NCI-H1048 (cell line): ENCODE measurements at regions not wholly inside any gene's neighbourhood (a gene's known extent, or its start where the extent isn't known, plus 50 kb on each side); places are given as distances from the start of the nearest gene placed in this dataset.
"Not testable (repeated sequence)": the region's sequence is repeated elsewhere in the genome, so short reads cannot be mapped to it uniquely, and the experiment has no call there.

Experiments used
- DNase-seq: peaks from one replicate; lab custom pipeline; 2025; lab: John Stamatoyannopoulos, UW

DNA sequence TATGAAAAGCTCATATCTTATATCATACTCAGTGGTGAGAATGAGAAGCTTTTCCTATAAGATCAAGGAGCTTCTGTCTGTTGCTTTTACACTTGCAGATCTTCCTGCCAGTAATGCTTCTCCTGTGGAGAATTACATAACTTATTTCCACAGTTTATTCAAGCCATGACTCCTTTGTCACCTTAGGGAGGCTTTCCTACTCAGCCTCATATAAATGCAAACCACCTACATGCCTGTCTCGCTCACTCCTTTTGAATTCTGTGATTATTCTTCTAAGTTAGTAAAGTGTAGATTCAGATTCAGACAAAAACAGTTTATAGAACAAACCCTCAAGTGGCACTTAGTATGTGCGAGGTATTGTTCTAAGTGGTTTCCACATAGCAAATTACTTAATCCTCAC is 716.1 kb upstream of the ANO3 start:
- DNase-seq: no peak

DNA sequence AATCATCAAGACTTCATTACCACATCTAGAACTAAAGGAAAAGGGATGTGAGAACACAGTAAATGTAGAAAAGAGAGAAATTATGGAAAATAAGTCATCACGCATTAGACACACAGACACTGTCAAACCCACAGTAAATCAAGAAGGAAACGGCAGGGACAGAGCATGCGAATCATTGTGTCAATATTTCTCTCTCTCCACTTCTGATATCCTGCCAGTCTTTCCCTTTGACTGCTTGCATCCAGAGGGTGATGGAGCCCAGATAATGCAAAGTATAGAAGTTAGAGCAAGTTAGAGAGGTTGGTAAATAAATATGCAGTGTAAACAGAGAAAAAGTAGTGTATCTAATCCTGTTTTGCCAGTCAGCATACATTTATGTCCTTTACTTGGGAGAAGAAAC is 706.8 kb upstream of the ANO3 start:
- DNase-seq: no peak

DNA sequence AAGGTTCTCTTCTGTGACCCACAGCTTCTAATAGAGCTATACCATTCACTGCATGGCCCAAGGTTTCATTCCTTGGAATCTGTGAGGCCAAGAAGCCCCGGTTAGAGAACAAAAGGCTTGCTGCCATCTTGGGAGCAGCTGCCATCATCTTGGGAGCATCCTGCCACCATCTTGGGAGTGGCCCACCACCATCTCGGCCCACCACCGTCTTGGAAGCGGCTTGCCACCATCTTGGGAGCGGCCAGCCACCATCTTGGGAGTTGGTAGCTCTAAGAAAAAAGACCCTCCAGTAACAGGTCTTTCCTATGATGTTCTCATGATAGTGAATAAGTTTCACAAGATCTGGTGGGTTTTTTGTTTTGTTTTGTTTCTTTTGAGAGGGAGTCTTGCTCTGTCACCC is 703.9 kb upstream of the ANO3 start:
- DNase-seq: no peak

DNA sequence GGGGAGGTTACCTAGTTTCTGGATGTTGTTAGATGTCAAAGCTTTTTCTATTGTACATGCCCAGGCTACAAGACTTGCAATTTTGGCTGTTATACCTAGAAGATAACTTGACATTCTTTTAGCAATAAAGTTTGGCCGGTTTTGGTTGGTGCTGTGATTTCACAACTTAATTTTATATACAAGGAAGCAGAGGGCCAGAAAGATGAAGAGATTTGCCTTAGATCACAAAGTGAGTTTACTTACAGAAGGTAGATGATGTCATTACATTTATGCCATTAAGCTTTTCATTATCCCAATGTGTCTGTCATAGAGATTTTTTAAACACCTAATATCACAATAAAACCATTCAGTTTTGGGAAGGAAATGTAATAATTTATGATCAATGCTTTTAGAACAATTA is 698.7 kb upstream of the ANO3 start:
- no peak for DNase-seq

DNA sequence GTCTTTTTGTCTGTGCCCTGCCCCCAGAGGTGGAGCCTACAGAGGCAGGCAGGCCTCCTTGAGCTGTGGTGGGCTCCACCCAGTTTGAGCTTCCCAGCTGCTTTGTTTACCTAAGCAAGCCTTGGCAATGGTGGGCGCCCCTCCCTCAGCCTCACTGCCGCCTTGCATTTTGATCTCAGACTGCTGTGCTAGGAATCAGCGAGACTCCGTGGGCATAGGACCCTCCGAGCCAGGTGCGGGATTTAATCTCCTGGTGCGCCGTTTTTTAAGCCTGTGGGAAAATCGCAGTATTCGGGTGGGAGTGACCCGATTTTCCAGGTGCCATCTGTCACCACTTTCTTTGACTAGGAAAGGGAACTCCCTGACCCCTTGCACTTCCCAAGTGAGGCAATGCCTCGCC is 682.7 kb upstream of the ANO3 start:
- not testable (repeated sequence) for DNase-seq

GRCh38 chr11:25650319-25650718 is 681.6 kb upstream of the ANO3 start:
- no peak for DNase-seq

- no peak for DNase-seq
Observed at GRCh38 chr11:25655636-25656035, 676.3 kb upstream of the ANO3 start.

- DNase-seq: no peak
Observed at GRCh38 chr11:25658916-25659315, 673.0 kb upstream of the ANO3 start.

GRCh38 chr11:25659706-25660105 is 672.2 kb upstream of the ANO3 start:
- DNase-seq: no peak

DNA sequence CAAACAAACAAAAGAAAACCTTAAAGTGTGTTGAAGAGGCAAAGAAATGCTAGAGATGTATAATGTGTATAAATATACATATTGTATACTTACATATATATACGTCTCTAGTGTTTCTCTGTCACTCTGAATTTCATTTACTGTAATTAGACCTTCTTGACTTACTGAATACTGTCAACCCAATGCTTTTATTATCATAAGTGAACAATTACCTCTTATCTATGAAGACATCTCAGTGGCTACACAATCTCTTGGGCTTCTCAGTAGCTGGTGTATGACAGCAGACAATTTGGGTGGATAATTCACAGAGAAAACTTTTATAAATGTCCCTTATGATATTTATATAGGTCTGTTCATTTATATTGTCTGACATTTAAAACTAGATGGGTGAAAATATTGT is 664.1 kb upstream of the ANO3 start:
- no peak for DNase-seq

GRCh38 chr11:25691959-25692358 is 640.0 kb upstream of the ANO3 start:
- DNase-seq: no peak

GRCh38 chr11:25702417-25702816 is 629.5 kb upstream of the ANO3 start:
- no peak for DNase-seq

- DNase-seq: no peak
Observed at GRCh38 chr11:25710975-25711374, 621.0 kb upstream of the ANO3 start.

GRCh38 chr11:25727944-25728343 is 604.0 kb upstream of the ANO3 start:
- no peak for DNase-seq

GRCh38 chr11:25730230-25730629 is 601.7 kb upstream of the ANO3 start:
- no peak for DNase-seq

DNA sequence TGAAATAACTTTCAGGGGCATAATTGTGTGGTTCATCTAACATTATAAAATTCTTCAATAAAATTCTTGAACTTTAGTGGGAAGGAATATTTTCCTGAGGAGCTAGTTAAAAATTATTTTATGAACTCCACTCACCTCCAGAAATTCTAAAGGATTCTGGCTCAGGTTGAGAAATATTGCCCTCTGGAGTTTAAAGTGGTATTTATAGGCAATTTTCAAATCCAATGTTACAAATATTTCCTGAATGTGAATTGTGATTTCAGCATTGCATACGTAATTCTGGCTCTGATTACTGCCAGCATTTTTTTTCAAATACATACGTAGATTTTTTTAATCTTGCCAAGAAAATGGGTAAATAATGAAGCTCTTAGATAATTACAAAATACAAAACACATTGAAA is 598.2 kb upstream of the ANO3 start:
- DNase-seq: no peak

- DNase-seq: no peak
Observed at GRCh38 chr11:25734591-25735211, 597.2 kb upstream of the ANO3 start.

DNA sequence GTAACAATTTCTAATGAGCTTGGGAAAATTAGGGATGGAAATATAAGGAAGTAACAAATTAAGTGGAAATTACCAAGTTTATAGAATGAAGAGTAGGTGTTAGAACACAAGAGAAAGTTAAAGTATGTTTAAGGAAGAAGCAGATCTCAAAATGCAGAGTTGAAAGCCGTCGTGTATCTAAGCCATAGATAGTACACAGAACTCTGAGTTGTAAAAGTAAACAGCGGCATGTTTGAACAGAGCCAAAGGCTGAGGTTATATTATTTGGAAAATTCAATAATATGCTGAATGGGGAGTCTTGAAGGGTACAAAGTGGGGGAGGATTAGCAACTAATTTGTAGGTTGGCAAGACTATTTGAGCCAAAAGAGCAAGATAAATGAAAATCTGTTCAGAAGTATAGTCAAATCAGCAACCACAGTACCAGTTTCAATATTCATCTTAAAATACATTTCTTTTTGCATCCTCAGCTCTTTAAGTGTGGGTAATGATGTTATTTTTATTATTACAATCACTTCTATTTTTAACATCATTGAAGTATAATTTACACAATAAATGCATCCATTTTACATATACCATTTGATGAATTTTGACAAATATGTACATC is 594.8 kb upstream of the ANO3 start:
- no peak for DNase-seq

DNA sequence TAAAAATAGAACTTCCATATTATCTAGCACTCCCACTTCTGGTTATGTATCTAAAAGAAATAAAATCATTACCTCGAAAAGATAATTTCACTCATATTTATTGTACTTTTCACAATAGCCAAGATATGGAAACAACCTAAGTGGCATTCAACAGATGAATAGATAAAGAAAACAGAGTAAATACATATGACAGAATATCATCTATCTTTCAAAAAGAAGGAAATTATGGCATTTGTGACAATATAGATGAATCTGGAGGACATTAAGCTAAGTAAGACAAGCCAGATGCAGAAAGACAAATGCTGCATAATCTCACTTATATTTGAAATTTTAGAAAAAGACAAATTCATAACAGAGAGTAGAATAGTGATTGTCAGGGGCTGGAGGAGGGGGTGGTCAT is 590.0 kb upstream of the ANO3 start:
- DNase-seq: no peak

- no peak for DNase-seq
Observed at GRCh38 chr11:25742800-25743199, 589.1 kb upstream of the ANO3 start.

DNA sequence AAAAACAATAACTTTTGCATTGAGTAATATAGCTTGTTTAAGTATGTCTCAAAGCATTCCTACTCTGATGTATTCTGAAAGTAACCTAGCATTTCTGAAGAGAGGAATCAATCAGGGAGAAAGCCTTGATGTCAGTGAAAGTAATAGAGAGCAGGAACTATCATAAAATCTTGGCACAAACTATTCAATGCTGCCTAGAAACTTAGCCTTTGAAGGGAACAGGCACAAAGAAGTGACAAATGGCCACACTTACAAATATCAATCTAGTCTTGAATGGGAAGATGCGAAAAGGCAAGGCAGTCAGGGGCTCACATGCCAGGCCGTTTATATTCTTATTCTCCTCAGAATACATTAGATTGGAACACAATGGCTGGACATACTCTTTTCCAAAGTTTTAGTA is 576.5 kb upstream of the ANO3 start:
- DNase-seq: no peak

DNA sequence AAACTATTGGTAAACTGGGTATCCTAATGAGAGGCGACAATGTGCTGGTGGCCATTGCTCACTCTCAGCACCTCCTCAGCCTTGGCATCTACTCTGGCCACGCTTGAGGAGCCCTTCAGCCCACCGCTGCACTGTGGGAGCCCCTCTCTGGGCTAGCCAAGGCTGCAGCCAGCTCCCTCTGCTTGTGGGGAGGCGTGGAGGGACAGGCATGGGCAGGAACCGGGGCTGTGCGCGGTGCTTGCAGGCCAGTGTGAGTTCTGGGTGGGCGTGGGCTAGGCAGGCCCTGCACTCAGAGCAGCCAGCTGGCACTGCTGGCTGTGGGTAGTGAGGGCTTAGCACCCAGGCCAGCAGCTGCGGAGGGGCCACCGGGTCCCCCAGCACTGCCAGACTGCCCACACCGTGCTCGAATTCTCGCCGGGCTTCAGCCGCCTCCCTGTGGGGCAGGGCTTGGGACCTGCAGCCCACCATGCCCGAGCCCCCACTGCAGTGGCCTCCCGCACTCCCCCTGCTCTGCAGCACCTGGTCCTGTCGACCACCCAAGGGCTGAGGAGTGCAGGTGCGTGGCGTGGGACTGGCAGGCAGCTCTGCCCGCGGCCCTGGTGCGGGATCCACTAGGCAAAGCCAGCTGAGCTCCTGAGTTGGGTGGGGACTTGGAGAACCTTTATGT is 575.9 kb upstream of the ANO3 start:
- DNase-seq: no peak

GRCh38 chr11:25758145-25758661 is 573.7 kb upstream of the ANO3 start:
- no peak for DNase-seq
